SK-N-SH (cell line): ENCODE measurements at regions not wholly inside any gene's neighbourhood (a gene's known extent, or its start where the extent isn't known, plus 50 kb on each side); places are given as distances from the start of the nearest gene placed in this dataset.

Experiments
- CTCF ChIA-PET: fragments of 300-600, 350-600 bp; formaldehyde crosslinking; extraction: SDS; loops from one replicate; lab custom pipeline; 2021; lab: Yijun Ruan, JAX
- POLR2A ChIA-PET: fragments of 350-600 bp; sonication (Branson Sonifier 250); formaldehyde crosslinking; extraction: SDS; loops from one replicate; lab custom pipeline; 2020; ENCODE audit warnings: antibody characterized with exemption, inconsistent platforms; lab: Yijun Ruan, JAX
- DNase-seq: peaks from one replicate; pipeline ENCODE4 v3.0.0; 2012
- H2AFZ ChIP-seq: fragments of 200-600 bp; sonication (generic); 2 replicates; pipeline ENCODE4 v1.8.1; 2016; ENCODE audit warnings: antibody characterized with exemption, mild to moderate bottlenecking, low read depth
- H3F3A ChIP-seq: fragments of 200-600 bp; sonication (generic); replicated peaks from 2 replicates; pipeline ENCODE3; 2016; ENCODE audit warnings: antibody characterized with exemption, mild to moderate bottlenecking; ENCODE audit not compliant: insufficient read depth
- H3K27ac ChIP-seq, 2 experiments: fragments of 200-500 bp in 1 of 2; fragments of 200-600 bp in 1 of 2; sonication (Bioruptor generic) in 1 of 2; sonication (generic), shearing (Covaris generic) in 1 of 2; 2 replicates each; pipeline versions ENCODE4 v1.5.1 to v1.6.1; 2014 to 2016; ENCODE audit warnings: low read depth in 2 of 2, inconsistent platforms in 1 of 2, low read length in 1 of 2, mild to moderate bottlenecking in 1 of 2, mixed read lengths in 1 of 2
- H3K27me3 ChIP-seq: fragments of 200-600 bp; sonication (generic), shearing (Covaris generic); 2 replicates; pipeline ENCODE4 v1.6.1; 2016; ENCODE audit warnings: mixed run types; ENCODE audit not compliant: insufficient read depth
- H3K36me3 ChIP-seq, 2 experiments: fragments of 200-500 bp in 1 of 2; fragments of 200-600 bp in 1 of 2; sonication (Bioruptor generic) in 1 of 2; sonication (generic) in 1 of 2; replicated peaks in 1 of 2; 2 replicates each; pipeline versions ENCODE3 to v1.5.1; 2014 to 2016; ENCODE audit warnings: low read length in 1 of 2, mild to moderate bottlenecking in 1 of 2; ENCODE audit not compliant: insufficient read depth in 2 of 2, control insufficient read depth in 1 of 2
- H3K4me1 ChIP-seq, 2 experiments: fragments of 200-500 bp in 1 of 2; fragments of 200-600 bp in 1 of 2; sonication (Bioruptor generic) in 1 of 2; sonication (generic), shearing (Covaris generic) in 1 of 2; 2 replicates each; pipeline versions ENCODE4 v1.5.1 to v1.6.1; 2014 to 2016; ENCODE audit warnings: low read depth in 1 of 2, low read length in 1 of 2, mixed run types in 1 of 2; ENCODE audit not compliant: insufficient read depth in 2 of 2, control insufficient read depth in 1 of 2
- H3K4me2 ChIP-seq: fragments of 200-600 bp; sonication (generic), shearing (Covaris generic); 2 replicates; pipeline ENCODE4 v1.6.1; 2017; ENCODE audit warnings: mixed run types
- H3K4me3 ChIP-seq, 2 experiments: fragments of 200-500 bp in 1 of 2; fragments of 200-600 bp in 1 of 2; sonication (Bioruptor generic) in 1 of 2; sonication (generic), shearing (Covaris generic) in 1 of 2; 2 replicates each; pipeline versions ENCODE4 v1.5.1 to v1.8.1; 2014 to 2016; ENCODE audit warnings: low read depth in 2 of 2, inconsistent platforms in 1 of 2, low read length in 1 of 2, mild to moderate bottlenecking in 1 of 2, mixed read lengths in 1 of 2, moderate library complexity in 1 of 2
- H3K79me2 ChIP-seq: fragments of 200-600 bp; sonication (generic); 2 replicates; pipeline ENCODE4 v1.8.1; 2017; ENCODE audit warnings: mild to moderate bottlenecking; ENCODE audit not compliant: insufficient read depth
- H3K9ac ChIP-seq: fragments of 200-600 bp; sonication (generic); 2 replicates; pipeline ENCODE4 v1.6.1; 2017; ENCODE audit warnings: mixed run types
- H3K9me2 ChIP-seq: fragments of 200-600 bp; sonication (generic); 2 replicates; pipeline ENCODE4 v1.6.1; 2017; ENCODE audit warnings: mixed run types
- H3K9me3 ChIP-seq: fragments of 200-600 bp; sonication (generic); 2 replicates; pipeline ENCODE4 v1.6.1; 2017; ENCODE audit warnings: mixed run types, mild to moderate bottlenecking, moderate library complexity
- H4K20me1 ChIP-seq: fragments of 200-600 bp; sonication (generic); 2 replicates; pipeline ENCODE4 v1.6.1; 2017; ENCODE audit warnings: mild to moderate bottlenecking, mixed run types; ENCODE audit not compliant: insufficient read depth
- CHD2 ChIP-seq: fragments of 150-350 bp; IDR thresholded peaks from 2 replicates; pipeline ENCODE4 v1.6.1; 2018; ENCODE audit warnings: low read length; ENCODE audit not compliant: partially characterized antibody
- ELF1 ChIP-seq: IDR thresholded peaks from 2 replicates; pipeline ENCODE4 v1.4.0; 2012
- EP300 ChIP-seq, 2 experiments: IDR thresholded peaks; 2 replicates each; pipeline versions ENCODE4 v1.4.0 to v1.6.1; 2012; ENCODE audit warnings: borderline replicate concordance in 1 of 2, low read depth in 1 of 2, low read length in 1 of 2
- EZH2phosphoT487 ChIP-seq: fragments of 200-600 bp; sonication (generic); IDR thresholded peaks from 2 replicates; pipeline ENCODE4 v1.6.1; 2017; ENCODE audit warnings: low read depth, mixed run types, mild to moderate bottlenecking, antibody characterized with exemption, moderate library complexity, borderline replicate concordance
- FOSL2 ChIP-seq: IDR thresholded peaks from 2 replicates; pipeline ENCODE4 v1.4.0; 2012; ENCODE audit warnings: low read depth, mild to moderate bottlenecking, moderate library complexity, borderline replicate concordance
- MAX ChIP-seq: IDR thresholded peaks from 2 replicates; pipeline ENCODE4 v1.4.0; 2012; ENCODE audit warnings: low read depth
- MXI1 ChIP-seq: IDR thresholded peaks from 2 replicates; pipeline ENCODE4 v1.6.1; 2012; ENCODE audit warnings: mild to moderate bottlenecking, low read depth, low read length, improper control_type of control experiment
- NRF1 ChIP-seq: IDR thresholded peaks from 2 replicates; pipeline ENCODE4 v1.6.1; 2012; ENCODE audit warnings: low read depth, mild to moderate bottlenecking, low read length
- PBX3 ChIP-seq: IDR thresholded peaks from 2 replicates; pipeline ENCODE4; 2012
- POLR2AphosphoS5 ChIP-seq: IDR thresholded peaks from 2 replicates; pipeline ENCODE4 v1.6.1; 2012; ENCODE audit warnings: low read depth, low read length
- RCOR1 ChIP-seq: fragments of 150-350 bp; IDR thresholded peaks from 2 replicates; pipeline ENCODE4 v1.6.1; 2017; ENCODE audit warnings: antibody characterized with exemption, low read length
- SMC3 ChIP-seq: IDR thresholded peaks from 2 replicates; pipeline ENCODE4 v1.6.1; 2012; ENCODE audit warnings: low read depth, low read length, improper control_type of control experiment
- TAF1 ChIP-seq: IDR thresholded peaks from 2 replicates; pipeline ENCODE4 v1.6.1; 2012; ENCODE audit warnings: low read depth, mild to moderate bottlenecking, low read length, moderate library complexity, borderline replicate concordance
- USF2 ChIP-seq: fragments of 150-350 bp; IDR thresholded peaks from 2 replicates; pipeline ENCODE4 v1.6.1; 2017; ENCODE audit warnings: antibody characterized with exemption, low read length, low read depth, borderline replicate concordance
- ZBTB33 ChIP-seq: IDR thresholded peaks from 2 replicates; pipeline ENCODE4 v1.4.0; 2012; ENCODE audit warnings: low read depth, borderline replicate concordance
- WGBS: methylation state at CpG from one replicate; pipeline ENCODE4 v1.1.6; 2017; ENCODE audit warnings: low lambda C conversion rate; 5-methylcytosine and 5-hydroxymethylcytosine counted together

GRCh38 chr9:120184266-120184665 is 395.7 kb downstream of the CDK5RAP2 start:
- no peak overlapping the region for H3K27ac ChIP-seq
- H3K4me3 ChIP-seq: no peak overlapping the region
- H3K4me1 ChIP-seq: no peaks in the 10 kb centered on the region
- H3K9me3 ChIP-seq: no peaks in the 10 kb centered on the region
- H3K27me3 ChIP-seq: no peaks in the 10 kb centered on the region
- no peaks in the 10 kb centered on the region for H3F3A ChIP-seq
- WGBS: 35% methylated on average over 3 of the region's 3 CpGs
- no peaks in the 10 kb centered on the region for H3K36me3 ChIP-seq
- DNase-seq: no peak
- ChIA-PET POLR2A (no interaction called here), CTCF (no interaction called here)
- no peak overlapping the region for H3K4me2 ChIP-seq
- TF ChIP-seq MXI1: no peak
- no peak for TF ChIP-seq POLR2AphosphoS5
- no peak for TF ChIP-seq EZH2phosphoT487
- TF ChIP-seq EP300 (IDR thresholded peaks at IDR 0.05; ENCODE audit: borderline replicate concordance in 1 of 2, low read depth in 1 of 2, low read length in 1 of 2): no peak
- TF ChIP-seq USF2: no peak
- TF ChIP-seq TAF1: no peak
- TF ChIP-seq ELF1: no peak
- no peak for TF ChIP-seq NRF1
- H2AFZ ChIP-seq: no peak overlapping the region
- H3K79me2 ChIP-seq: no peaks in the 10 kb centered on the region
- H4K20me1 ChIP-seq: no peaks in the 10 kb centered on the region
- no peaks in the 10 kb centered on the region for H3K9me2 ChIP-seq
- no peak overlapping the region for H3K9ac ChIP-seq

GRCh38 chr9:120183615-120184014 is 396.4 kb downstream of the CDK5RAP2 start:
- Histone ChIP-seq H3K9ac (no peak overlapping the region), H2AFZ (no peak overlapping the region), H3K36me3 (no peaks in the 10 kb centered on the region), H3K4me2 (no peak overlapping the region), H3K27ac (no peak overlapping the region), H3K9me2 (no peaks in the 10 kb centered on the region), H3F3A (no peaks in the 10 kb centered on the region), H3K4me3 (no peak overlapping the region), H3K4me1 (no peaks in the 10 kb centered on the region), H3K27me3 (no peaks in the 10 kb centered on the region), H3K79me2 (no peaks in the 10 kb centered on the region), H3K9me3 (no peaks in the 10 kb centered on the region), H4K20me1 (no peaks in the 10 kb centered on the region)
- no peak for TF ChIP-seq SMC3
- TF ChIP-seq CHD2: no peak
- TF ChIP-seq MAX: no peak
- no peak for TF ChIP-seq ZBTB33
- no peak for TF ChIP-seq MXI1
- no peak for TF ChIP-seq PBX3
- TF ChIP-seq FOSL2: no peak
- TF ChIP-seq RCOR1: no peak
- no peak for DNase-seq
- WGBS: 17% methylated on average over 3 of the region's 3 CpGs
- CTCF ChIA-PET: interaction anchor here (1.0 kb wide), 1 partner anchor 73 kb away, joined by 3 read pairs; no protein-coding TSS in a partner anchor
- POLR2A ChIA-PET: no interaction called here
